Esophagus muscularis mucosa (tissue), 4 donors: ENCODE measurements at regions not wholly inside any gene's neighbourhood (a gene's known extent, or its start where the extent isn't known, plus 50 kb on each side); places are given as distances from the start of the nearest gene placed in this dataset.

ENCODE experiments used
- DNase-seq: peaks from one replicate; pipeline ENCODE4 v3.0.0-alpha.2; 2017; ENCODE audit errors: extremely low spot score
- H3K27ac ChIP-seq, 4 donors: fragments of 200-600 bp; sonication (generic); replicated peaks in 1 of 4; 1 replicate in 3 of 4; 2 replicates in 1 of 4; pipeline ENCODE4 v1.5.1; 2016 to 2019; ENCODE audit warnings: mild to moderate bottlenecking in 1 of 4
- H3K27me3 ChIP-seq, 4 donors: fragments of 200-600 bp; sonication (generic); one replicate each; pipeline versions ENCODE4 v1.5.1 to v1.6.0; 2016 to 2019
- H3K36me3 ChIP-seq, 4 donors: fragments of 200-600 bp; sonication (generic); one replicate each; pipeline ENCODE4 v1.5.1; 2016 to 2019
- H3K4me1 ChIP-seq, 4 donors: fragments of 200-600 bp; sonication (generic); one replicate each; pipeline ENCODE4 v1.5.1; 2016 to 2019
- H3K4me3 ChIP-seq, 4 donors: fragments of 200-600 bp; sonication (generic); 1 replicate in 2 of 4; 2 replicates in 2 of 4; pipeline ENCODE4 v1.5.1; 2016 to 2019; ENCODE audit warnings: mild to moderate bottlenecking in 4 of 4, moderate library complexity in 1 of 4
- H3K9me3 ChIP-seq, 4 donors: fragments of 200-600 bp; sonication (generic); 1 replicate in 3 of 4; 2 replicates in 1 of 4; pipeline ENCODE4 v1.5.1; 2016 to 2019
- EP300 ChIP-seq: sonication (generic); formaldehyde crosslinking; IDR thresholded peaks from one replicate; pipeline ENCODE4 v1.6.1; 2017; ENCODE audit warnings: antibody characterized with exemption
- POLR2A ChIP-seq: fragments of 450-650 bp; IDR thresholded peaks from one replicate; pipeline ENCODE4 v1.6.1; 2017; ENCODE audit warnings: antibody characterized with exemption, moderate library complexity, mild to moderate bottlenecking, low read depth
- POLR2AphosphoS5 ChIP-seq, 2 donors: sonication (generic); formaldehyde crosslinking; IDR thresholded peaks; one replicate each; pipeline ENCODE4 v1.6.1; 2017; ENCODE audit warnings: antibody characterized with exemption in 2 of 2
- WGBS: methylation state at CpG from one replicate; pipeline ENCODE4 v1.1.5; 2018; 5-methylcytosine and 5-hydroxymethylcytosine counted together
- intact Hi-C: fragments of 100-400 bp; cut with DNase I; formaldehyde crosslinking; loops from one replicate; pipeline ENCODE4 v1.15.1; 2023
- TF ChIP-seq, protein P1 (sequence below), 3 experiments: fragments of 200-600 bp in 2 of 3; fragments of 450-650 bp in 1 of 3; sonication (generic) in 2 of 3; IDR thresholded peaks; one replicate each; pipeline ENCODE4 v1.5.1; 2017 to 2019; ENCODE audit warnings: antibody characterized with exemption in 3 of 3, mild to moderate bottlenecking in 2 of 3, moderate library complexity in 1 of 3

DNA sequence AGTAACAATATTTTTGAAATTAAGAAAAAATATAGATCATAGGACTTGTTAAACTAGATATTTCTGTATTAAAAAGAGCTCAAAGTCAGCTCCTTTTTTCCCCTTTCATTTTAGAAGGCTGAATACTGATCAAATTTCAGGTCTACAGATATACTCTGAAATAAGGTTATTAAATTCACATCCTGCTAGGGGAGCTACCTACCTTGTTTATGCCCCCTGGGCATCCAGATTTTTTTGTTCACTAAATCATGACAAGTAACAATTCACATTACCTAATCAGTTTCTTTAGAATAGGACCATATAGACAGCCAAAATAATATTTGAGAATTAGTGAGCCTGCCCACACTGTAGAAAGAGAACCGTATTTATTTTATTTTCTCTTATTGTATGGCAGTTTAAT is 276.2 kb downstream of the USP25 start:
- peaks cover 0 to 4% (median under 1%) of the 10 kb centered on the region in 4 donors for H3K9me3 ChIP-seq
- 94% methylated on average over 1 of the region's 1 CpG for WGBS
- H3K4me1 ChIP-seq, result no peaks in the 10 kb centered on the region
- TF ChIP-seq POLR2A (no peak), EP300 (no peak), POLR2AphosphoS5 (IDR thresholded peaks at IDR 0.05) (no peak)
- TF ChIP-seq, protein P1, sequence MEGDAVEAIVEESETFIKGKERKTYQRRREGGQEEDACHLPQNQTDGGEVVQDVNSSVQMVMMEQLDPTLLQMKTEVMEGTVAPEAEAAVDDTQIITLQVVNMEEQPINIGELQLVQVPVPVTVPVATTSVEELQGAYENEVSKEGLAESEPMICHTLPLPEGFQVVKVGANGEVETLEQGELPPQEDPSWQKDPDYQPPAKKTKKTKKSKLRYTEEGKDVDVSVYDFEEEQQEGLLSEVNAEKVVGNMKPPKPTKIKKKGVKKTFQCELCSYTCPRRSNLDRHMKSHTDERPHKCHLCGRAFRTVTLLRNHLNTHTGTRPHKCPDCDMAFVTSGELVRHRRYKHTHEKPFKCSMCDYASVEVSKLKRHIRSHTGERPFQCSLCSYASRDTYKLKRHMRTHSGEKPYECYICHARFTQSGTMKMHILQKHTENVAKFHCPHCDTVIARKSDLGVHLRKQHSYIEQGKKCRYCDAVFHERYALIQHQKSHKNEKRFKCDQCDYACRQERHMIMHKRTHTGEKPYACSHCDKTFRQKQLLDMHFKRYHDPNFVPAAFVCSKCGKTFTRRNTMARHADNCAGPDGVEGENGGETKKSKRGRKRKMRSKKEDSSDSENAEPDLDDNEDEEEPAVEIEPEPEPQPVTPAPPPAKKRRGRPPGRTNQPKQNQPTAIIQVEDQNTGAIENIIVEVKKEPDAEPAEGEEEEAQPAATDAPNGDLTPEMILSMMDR (IDR thresholded peaks at IDR 0.05), result no peak
- H3K36me3 ChIP-seq, result no peaks in the 10 kb centered on the region
- H3K27ac ChIP-seq, result no peak overlapping the region
- H3K4me3 ChIP-seq, result no peak overlapping the region
- no peaks in the 10 kb centered on the region for H3K27me3 ChIP-seq
- no peak for DNase-seq
- intact Hi-C loops, result no loop called here

DNA sequence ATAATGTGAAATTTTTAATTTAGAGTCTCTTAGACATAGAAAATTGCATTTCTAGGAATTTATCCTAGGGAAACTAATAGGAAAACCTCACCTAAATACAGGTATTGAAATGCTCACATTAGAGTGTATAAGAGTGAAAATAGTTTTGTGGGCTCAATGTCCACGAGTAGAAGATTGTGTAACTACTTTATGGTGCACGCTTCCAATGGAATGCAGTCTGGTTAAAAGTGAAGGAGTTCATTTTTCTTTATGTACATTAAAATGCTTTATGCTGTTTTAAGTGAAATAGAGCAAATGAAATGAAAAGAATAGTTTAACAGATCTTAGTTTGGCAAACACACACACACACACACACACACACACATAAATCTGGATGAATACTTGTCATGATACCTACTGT is 278.2 kb downstream of the USP25 start:
- Histone ChIP-seq H3K9me3 (peaks cover 0 to 4% (median 1%) of the 10 kb centered on the region in 4 donors), H3K27me3 (no peaks in the 10 kb centered on the region), H3K36me3 (no peaks in the 10 kb centered on the region), H3K4me3 (no peak overlapping the region), H3K27ac (no peak overlapping the region), H3K4me1 (no peaks in the 10 kb centered on the region)
- WGBS, result 76% methylated on average over 2 of the region's 2 CpGs
- no peak for DNase-seq
- intact Hi-C loops, result no loop called here
- TF ChIP-seq, protein P1 (IDR thresholded peaks at IDR 0.05), result no peak
- TF ChIP-seq EP300, result no peak
- no peak for TF ChIP-seq POLR2A
- no peak for TF ChIP-seq POLR2AphosphoS5 (IDR thresholded peaks at IDR 0.05)

DNA sequence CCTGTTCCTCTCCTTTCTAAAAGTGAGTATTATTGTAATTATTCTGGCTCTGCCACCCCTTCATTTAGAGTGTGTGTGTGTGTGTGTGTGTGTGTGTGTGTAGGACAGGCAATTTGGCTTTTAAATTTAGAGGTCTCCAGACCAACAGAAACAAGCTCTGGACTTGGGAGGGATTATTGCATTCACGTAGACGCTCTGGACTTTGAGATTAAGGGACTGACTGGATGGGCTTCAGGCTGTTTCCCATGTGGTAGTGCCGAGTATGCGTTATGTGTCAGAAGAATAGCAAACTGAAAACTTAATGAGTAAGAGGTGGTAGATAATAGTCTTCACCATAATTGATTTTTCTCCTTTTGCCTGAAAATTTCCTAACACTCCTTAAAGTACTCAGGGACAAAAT is 281.9 kb downstream of the USP25 start:
- no peak for DNase-seq
- TF ChIP-seq POLR2AphosphoS5 (IDR thresholded peaks at IDR 0.05) (no peak), EP300 (no peak), POLR2A (no peak)
- TF ChIP-seq, protein P1 (IDR thresholded peaks at IDR 0.05), result no peak
- H3K9me3 ChIP-seq, result peaks cover 0 to 4% (median 1%) of the 10 kb centered on the region in 4 donors
- H3K4me3 ChIP-seq, result no peak overlapping the region
- no peaks in the 10 kb centered on the region for H3K4me1 ChIP-seq
- H3K27ac ChIP-seq, result no peak overlapping the region
- no peaks in the 10 kb centered on the region for H3K27me3 ChIP-seq
- no peaks in the 10 kb centered on the region for H3K36me3 ChIP-seq
- WGBS, result 91% methylated on average over 4 of the region's 4 CpGs
- intact Hi-C loops, result no loop called here

DNA sequence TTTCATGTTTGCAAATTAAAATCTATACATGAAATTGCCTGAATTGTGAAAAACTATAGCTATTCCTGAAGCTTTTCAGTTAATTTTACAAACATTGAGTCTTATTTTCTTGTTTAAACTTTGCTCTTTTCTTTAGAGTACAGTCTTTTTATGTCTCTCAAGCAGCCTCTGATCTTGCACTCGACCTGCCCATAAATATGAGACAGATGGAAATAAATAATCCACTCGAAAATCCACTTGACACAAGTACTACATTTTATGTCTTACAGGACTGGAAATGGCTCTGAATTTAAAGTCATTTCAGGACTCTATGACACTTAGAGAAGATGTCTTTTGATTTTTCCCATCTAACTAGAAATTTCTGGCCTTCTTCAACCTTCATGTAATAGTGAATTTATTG is 283.8 kb downstream of the USP25 start:
- Histone ChIP-seq H3K27ac (no peak overlapping the region), H3K9me3 (peaks cover 0 to 4% (median 1%) of the 10 kb centered on the region in 4 donors), H3K4me3 (no peak overlapping the region), H3K4me1 (no peaks in the 10 kb centered on the region), H3K27me3 (no peaks in the 10 kb centered on the region), H3K36me3 (no peaks in the 10 kb centered on the region)
- intact Hi-C loops, result no loop called here
- 47% methylated on average over 2 of the region's 2 CpGs for WGBS
- no peak for TF ChIP-seq POLR2AphosphoS5 (IDR thresholded peaks at IDR 0.05)
- TF ChIP-seq, protein P1 (IDR thresholded peaks at IDR 0.05), result no peak
- no peak for TF ChIP-seq EP300
- no peak for TF ChIP-seq POLR2A
- DNase-seq, result no peak

DNA sequence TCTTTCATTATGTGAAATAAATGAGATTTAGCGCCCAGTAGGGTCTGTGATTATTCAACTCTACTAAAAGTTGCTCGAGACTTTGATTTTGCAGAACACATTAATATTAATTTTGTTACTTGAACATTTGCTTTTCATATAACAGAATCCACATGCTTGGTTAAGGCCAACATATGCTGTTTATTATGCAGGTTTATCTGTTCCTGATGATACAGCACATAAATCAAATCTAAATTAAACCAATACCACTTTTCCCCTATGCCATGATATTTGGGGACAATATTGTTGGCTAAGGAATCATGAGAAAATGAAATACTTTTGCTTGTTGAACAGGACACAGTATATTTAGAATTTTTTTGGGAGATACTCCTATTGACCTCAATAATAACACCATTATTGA is 291.1 kb downstream of the USP25 start:
- no peaks in the 10 kb centered on the region for H3K4me1 ChIP-seq
- TF ChIP-seq, protein P1 (IDR thresholded peaks at IDR 0.05), result no peak
- TF ChIP-seq EP300 (no peak), POLR2A (no peak), POLR2AphosphoS5 (IDR thresholded peaks at IDR 0.05) (no peak)
- H3K27ac ChIP-seq, result no peak overlapping the region
- H3K9me3 ChIP-seq, result no peaks in the 10 kb centered on the region
- intact Hi-C loops, result no loop called here
- DNase-seq, result no peak
- H3K27me3 ChIP-seq, result no peaks in the 10 kb centered on the region
- 90% methylated on average over 2 of the region's 2 CpGs for WGBS
- H3K36me3 ChIP-seq, result no peaks in the 10 kb centered on the region
- no peak overlapping the region for H3K4me3 ChIP-seq
